ENCODE measurements at regions not wholly inside any gene's neighbourhood (a gene's known extent, or its start where the extent isn't known, plus 50 kb on each side); places are given as distances from the start of the nearest gene placed in this dataset.

- no peaks in the 10 kb centered on the region for H3K9me3 Mint-ChIP-seq
- H3K36me3 Mint-ChIP-seq (ENCODE audit: low read depth): no peaks in the 10 kb centered on the region
- H3K36me3 ChIP-seq (ENCODE audit: insufficient read depth, low read length): no peaks in the 10 kb centered on the region
- no peak overlapping the region for H3K27ac ChIP-seq (ENCODE audit: low read depth in 1 of 2, low read length in 2 of 2)
- no peaks in the 10 kb centered on the region for H3K27me3 Mint-ChIP-seq
- no peak overlapping the region for H3K4me3 ChIP-seq (ENCODE audit: low read length)
- POLR2A ChIA-PET: no interaction called here
- peaks cover 6% of the 10 kb centered on the region for H3K4me1 Mint-ChIP-seq (ENCODE audit: low read depth)
- H3K9me3 ChIP-seq (ENCODE audit: control insufficient read depth in 1 of 2, insufficient read depth in 1 of 2, low read length in 2 of 2): peaks cover 0 to 2% of the 10 kb centered on the region in 2 experiments
- no peak for TF ChIP-seq CTCF (IDR thresholded peaks at IDR 0.05)
- no peak for DNase-seq
- H3K4me3 Mint-ChIP-seq: no peak overlapping the region
- CTCF ChIA-PET: no interaction called here
- no peaks in the 10 kb centered on the region for H3K27me3 ChIP-seq (ENCODE audit: control insufficient read depth in 1 of 2, insufficient read depth in 2 of 2, low read length in 2 of 2)
- H3K4me1 ChIP-seq (ENCODE audit: insufficient read depth, low read length): no peaks in the 10 kb centered on the region
- H3K27ac Mint-ChIP-seq: no peak overlapping the region
- intact Hi-C loops (cut with DNase I, micrococcal nuclease): no loop called here
- no peak for ATAC-seq (ENCODE audit: poor library complexity)
These were observed 92.7 kb upstream of the ATP1B1 start for GRCh38 chr1:169013821-169014220.

- POLR2A ChIA-PET: no interaction called here
- Mint-ChIP-seq H3K4me1 (ENCODE audit: low read depth) (peaks cover 8% of the 10 kb centered on the region), H3K4me3 (no peak overlapping the region), H3K9me3 (no peaks in the 10 kb centered on the region), H3K27ac (no peak overlapping the region), H3K27me3 (no peaks in the 10 kb centered on the region), H3K36me3 (ENCODE audit: low read depth) (no peaks in the 10 kb centered on the region)
- DNase-seq (no peak), ATAC-seq (ENCODE audit: poor library complexity) (no peak)
- Histone ChIP-seq H3K27me3 (ENCODE audit: control insufficient read depth in 1 of 2, insufficient read depth in 2 of 2, low read length in 2 of 2) (no peaks in the 10 kb centered on the region), H3K4me1 (ENCODE audit: insufficient read depth, low read length) (no peaks in the 10 kb centered on the region), H3K4me3 (ENCODE audit: low read length) (no peak overlapping the region), H3K27ac (ENCODE audit: low read depth in 1 of 2, low read length in 2 of 2) (no peak overlapping the region), H3K36me3 (ENCODE audit: insufficient read depth, low read length) (no peaks in the 10 kb centered on the region), H3K9me3 (ENCODE audit: control insufficient read depth in 1 of 2, insufficient read depth in 1 of 2, low read length in 2 of 2) (no peaks in the 10 kb centered on the region)
- no peak for TF ChIP-seq CTCF (IDR thresholded peaks at IDR 0.05)
- intact Hi-C loops (cut with DNase I, micrococcal nuclease): no loop called here
- CTCF ChIA-PET: no interaction called here
These were observed 91.0 kb upstream of the ATP1B1 start for GRCh38 chr1:169015464-169015863.

- ChIA-PET POLR2A (no interaction called here), CTCF (no interaction called here)
- Mint-ChIP-seq H3K27me3 (peaks cover 10% of the 10 kb centered on the region), H3K36me3 (ENCODE audit: low read depth) (no peaks in the 10 kb centered on the region), H3K4me3 (no peak overlapping the region), H3K9me3 (no peaks in the 10 kb centered on the region), H3K27ac (no peak overlapping the region), H3K4me1 (ENCODE audit: low read depth) (peaks cover 8% of the 10 kb centered on the region)
- H3K4me3 ChIP-seq (ENCODE audit: low read length): no peak overlapping the region
- no peak overlapping the region for H3K27ac ChIP-seq (ENCODE audit: low read depth in 1 of 2, low read length in 2 of 2)
- no peak for TF ChIP-seq CTCF (IDR thresholded peaks at IDR 0.05)
- no peaks in the 10 kb centered on the region for H3K27me3 ChIP-seq (ENCODE audit: control insufficient read depth in 1 of 2, insufficient read depth in 2 of 2, low read length in 2 of 2)
- H3K36me3 ChIP-seq (ENCODE audit: insufficient read depth, low read length): no peaks in the 10 kb centered on the region
- no peaks in the 10 kb centered on the region for H3K9me3 ChIP-seq (ENCODE audit: control insufficient read depth in 1 of 2, insufficient read depth in 1 of 2, low read length in 2 of 2)
- ATAC-seq (ENCODE audit: poor library complexity) (no peak), DNase-seq (no peak)
- intact Hi-C loops (cut with DNase I, micrococcal nuclease): no loop called here
- H3K4me1 ChIP-seq (ENCODE audit: insufficient read depth, low read length): no peaks in the 10 kb centered on the region
These were observed 87.7 kb upstream of the ATP1B1 start for GRCh38 chr1:169018751-169019150.
